GM18907 (cell line): ENCODE measurements at regions not wholly inside any gene's neighbourhood (a gene's known extent, or its start where the extent isn't known, plus 50 kb on each side); places are given as distances from the start of the nearest gene placed in this dataset.

Source experiments
- ATAC-seq: cut with Tn5 transposase; IDR thresholded peaks from one replicate; pipeline ENCODE4 v1.9.1; 2021; ENCODE audit warnings: mild to moderate bottlenecking, moderate library complexity; ENCODE audit not compliant: unreplicated experiment

GRCh38 chr14:71647086-71647784, 285.0 kb upstream of the RGS6 start:
- no peak for ATAC-seq

GRCh38 chr14:71648725-71649124, 283.5 kb upstream of the RGS6 start:
- ATAC-seq, result no peak

GRCh38 chr14:71650187-71650755, 282.0 kb upstream of the RGS6 start:
- ATAC-seq, result no peak

- no peak for ATAC-seq
Observed at GRCh38 chr14:71651228-71651627, 281.0 kb upstream of the RGS6 start.

GRCh38 chr14:71652368-71652767, 279.9 kb upstream of the RGS6 start:
- ATAC-seq, result no peak

GRCh38 chr14:71654810-71655209, 277.4 kb upstream of the RGS6 start:
- ATAC-seq, result no peak

- peak; percentile 37 for ATAC-seq
Observed at GRCh38 chr14:71658261-71658860, 273.9 kb upstream of the RGS6 start.

GRCh38 chr14:71659159-71659558, 273.1 kb upstream of the RGS6 start:
- ATAC-seq, result no peak

GRCh38 chr14:71661441-71661840, 270.8 kb upstream of the RGS6 start:
- ATAC-seq, result no peak

- ATAC-seq, result no peak
Observed at GRCh38 chr14:71662291-71662790, 269.9 kb upstream of the RGS6 start.

- no peak for ATAC-seq
Observed at GRCh38 chr14:71665157-71665556, 267.1 kb upstream of the RGS6 start.

- ATAC-seq, result no peak
Observed at GRCh38 chr14:71665781-71666180, 266.4 kb upstream of the RGS6 start.

GRCh38 chr14:71666571-71667145, 265.6 kb upstream of the RGS6 start:
- no peak for ATAC-seq

- no peak for ATAC-seq
Observed at GRCh38 chr14:71668186-71668912, 263.9 kb upstream of the RGS6 start.

- no peak for ATAC-seq
Observed at GRCh38 chr14:71672596-71672995, 259.6 kb upstream of the RGS6 start.

- ATAC-seq, result no peak
Observed at GRCh38 chr14:71675126-71675899, 256.9 kb upstream of the RGS6 start.

GRCh38 chr14:71675900-71676287, 256.3 kb upstream of the RGS6 start:
- ATAC-seq, result no peak

- no peak for ATAC-seq
Observed at GRCh38 chr14:71680736-71681387, 251.4 kb upstream of the RGS6 start.

GRCh38 chr14:71682337-71682736, 249.9 kb upstream of the RGS6 start:
- ATAC-seq, result no peak

- ATAC-seq, result no peak
Observed at GRCh38 chr14:71684323-71684722, 247.9 kb upstream of the RGS6 start.
